Stimulated activated naive CD8-positive, alpha-beta T cell treated with anti-CD3 and anti-CD28 coated beads, Interleukin-15, Interleukin-2, amounts not matched to agents 100 ng/mL and 50 ng/mL, for 24 hours (primary cell): ENCODE measurements at regions not wholly inside any gene's neighbourhood (a gene's known extent, or its start where the extent isn't known, plus 50 kb on each side); places are given as distances from the start of the nearest gene placed in this dataset.

Source experiments
- H3K27ac Mint-ChIP-seq: one replicate; pipeline ENCODE4 v1.8.0; 2021; ENCODE audit warnings: mild to moderate bottlenecking, mixed read lengths
- H3K27me3 Mint-ChIP-seq: one replicate; pipeline ENCODE4 v1.8.0; 2021; ENCODE audit warnings: mixed read lengths
- H3K36me3 Mint-ChIP-seq: one replicate; pipeline ENCODE4 v1.8.0; 2021; ENCODE audit warnings: low read depth, mixed read lengths
- H3K4me1 Mint-ChIP-seq: one replicate; pipeline ENCODE4 v1.8.0; 2021; ENCODE audit warnings: low read depth, mixed read lengths
- H3K4me3 Mint-ChIP-seq: one replicate; pipeline ENCODE4 v1.8.0; 2021; ENCODE audit warnings: mild to moderate bottlenecking, mixed read lengths
- H3K9me3 Mint-ChIP-seq: one replicate; pipeline ENCODE4 v1.8.0; 2021; ENCODE audit warnings: mixed read lengths

DNA sequence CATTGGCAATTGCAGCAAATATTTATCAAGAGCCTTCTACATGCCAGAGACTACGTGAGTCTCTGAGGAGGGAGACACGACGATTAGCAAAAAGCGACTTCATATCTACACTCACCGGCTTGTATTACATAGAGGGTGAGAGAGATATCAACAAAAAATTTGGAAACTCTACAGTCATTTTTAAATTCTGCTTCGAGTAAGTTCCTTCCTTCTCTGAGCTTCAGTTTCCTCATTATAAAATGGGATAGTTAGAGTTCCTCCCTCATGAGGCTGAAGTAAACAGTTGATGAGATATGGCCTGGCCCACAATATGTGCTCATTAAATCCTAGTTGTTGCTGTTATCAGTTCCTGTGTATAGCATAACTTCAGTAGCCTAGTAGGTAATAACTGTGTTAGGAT, 64.1 kb upstream of the SIRPA start:
- Mint-ChIP-seq H3K36me3 (no peaks in the 10 kb centered on the region), H3K9me3 (no peaks in the 10 kb centered on the region), H3K27me3 (peaks cover 3% of the 10 kb centered on the region), H3K4me3 (no peak overlapping the region), H3K27ac (no peak overlapping the region), H3K4me1 (peaks cover 5% of the 10 kb centered on the region)

- no peaks in the 10 kb centered on the region for H3K36me3 Mint-ChIP-seq
- peaks cover 3% of the 10 kb centered on the region for H3K27me3 Mint-ChIP-seq
- H3K4me1 Mint-ChIP-seq = peaks cover 5% of the 10 kb centered on the region
- no peak overlapping the region for H3K4me3 Mint-ChIP-seq
- H3K9me3 Mint-ChIP-seq = no peaks in the 10 kb centered on the region
- H3K27ac Mint-ChIP-seq = no peak overlapping the region
Observed at GRCh38 chr20:1830240-1830639, 65.0 kb upstream of the SIRPA start.

DNA sequence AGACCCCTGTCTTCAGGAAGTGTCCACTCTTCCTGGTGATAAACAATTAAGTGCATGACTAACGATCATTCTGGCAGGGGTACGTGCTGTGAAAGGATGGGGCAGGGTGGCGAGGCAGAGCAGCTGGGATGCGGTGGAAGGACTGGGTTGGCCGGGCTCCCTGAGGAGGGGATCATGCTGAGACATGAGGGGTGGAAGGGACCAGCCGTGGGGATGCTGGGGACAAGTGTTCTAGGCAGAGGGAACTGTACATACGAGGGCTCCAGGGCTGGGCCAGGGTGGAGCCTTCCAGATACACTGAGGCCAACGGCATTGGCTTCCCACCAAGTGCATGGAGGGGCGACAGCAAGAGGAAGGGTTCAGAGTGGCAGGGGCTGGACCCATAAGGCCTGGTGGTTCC, 65.7 kb upstream of the SIRPA start:
- peaks cover 5% of the 10 kb centered on the region for H3K4me1 Mint-ChIP-seq
- H3K36me3 Mint-ChIP-seq = no peaks in the 10 kb centered on the region
- H3K27me3 Mint-ChIP-seq = peaks cover 3% of the 10 kb centered on the region
- no peak overlapping the region for H3K27ac Mint-ChIP-seq
- H3K9me3 Mint-ChIP-seq = no peaks in the 10 kb centered on the region
- H3K4me3 Mint-ChIP-seq = no peak overlapping the region

- Mint-ChIP-seq H3K4me3 (no peak overlapping the region), H3K27me3 (peaks cover 7% of the 10 kb centered on the region), H3K27ac (no peak overlapping the region), H3K4me1 (peaks cover 8% of the 10 kb centered on the region), H3K9me3 (peaks cover 8% of the 10 kb centered on the region), H3K36me3 (peaks cover 4% of the 10 kb centered on the region)
Observed at GRCh38 chr20:1828786-1829131, 66.4 kb upstream of the SIRPA start.

GRCh38 chr20:1827974-1828785, 67.0 kb upstream of the SIRPA start:
- Mint-ChIP-seq H3K36me3 (peaks cover 5% of the 10 kb centered on the region), H3K4me3 (no peak overlapping the region), H3K27me3 (peaks cover 7% of the 10 kb centered on the region), H3K4me1 (peaks cover 10% of the 10 kb centered on the region), H3K27ac (no peak overlapping the region), H3K9me3 (peaks cover 12% of the 10 kb centered on the region)

DNA sequence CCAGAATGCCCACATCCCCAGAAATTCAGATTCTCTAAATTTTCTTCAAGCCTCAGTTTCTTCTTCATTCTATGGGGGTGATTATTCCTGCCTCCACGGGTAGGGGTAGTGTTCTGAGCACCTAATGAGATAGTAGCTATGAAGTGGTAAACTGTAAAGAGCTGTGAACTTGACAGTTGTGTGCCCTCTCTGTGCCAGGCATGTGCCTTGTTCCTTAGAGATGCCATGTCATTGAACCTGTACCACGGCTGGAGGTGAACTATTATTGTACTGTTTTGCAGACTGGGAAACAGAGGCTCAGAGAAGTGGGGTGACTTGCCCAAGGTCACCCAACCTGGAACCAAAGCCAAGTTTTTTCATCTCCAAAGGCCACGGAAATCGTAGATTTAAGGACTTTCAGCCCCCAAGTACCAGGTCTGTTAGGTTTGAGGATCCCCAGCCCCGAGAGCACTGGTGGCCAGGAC, 67.7 kb upstream of the SIRPA start:
- H3K4me3 Mint-ChIP-seq = no peak overlapping the region
- H3K4me1 Mint-ChIP-seq = peaks cover 10% of the 10 kb centered on the region
- H3K36me3 Mint-ChIP-seq = peaks cover 5% of the 10 kb centered on the region
- peaks cover 7% of the 10 kb centered on the region for H3K27me3 Mint-ChIP-seq
- no peak overlapping the region for H3K27ac Mint-ChIP-seq
- peaks cover 13% of the 10 kb centered on the region for H3K9me3 Mint-ChIP-seq

DNA sequence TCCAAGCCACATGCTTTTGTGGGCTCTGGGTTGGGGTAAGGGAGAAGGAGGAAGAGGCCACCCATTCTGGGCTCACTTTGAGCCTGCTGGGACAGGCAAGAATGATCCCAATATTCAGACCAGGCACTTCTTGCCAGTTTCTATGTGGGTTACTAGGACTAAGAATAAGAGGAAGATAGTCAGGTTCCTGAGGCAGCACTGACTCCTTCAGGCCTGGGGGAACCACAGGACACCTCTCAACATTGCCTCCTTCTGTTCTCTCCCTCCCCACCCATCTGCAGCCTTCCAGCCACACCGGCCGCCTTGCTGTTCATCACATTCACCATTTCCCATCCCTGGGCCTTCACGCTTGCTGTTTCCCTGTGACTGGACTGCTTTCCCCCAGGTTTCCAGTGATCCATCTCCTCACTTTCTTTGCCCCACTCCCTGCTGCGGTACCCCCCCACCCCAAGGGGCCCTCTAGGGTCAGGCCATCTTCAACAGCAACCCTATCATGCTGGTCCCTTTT, 69.2 kb upstream of the SIRPA start:
- peaks cover 23% of the 10 kb centered on the region for H3K9me3 Mint-ChIP-seq
- no peak overlapping the region for H3K27ac Mint-ChIP-seq
- no peak overlapping the region for H3K4me3 Mint-ChIP-seq
- H3K27me3 Mint-ChIP-seq = peaks cover 14% of the 10 kb centered on the region
- peaks cover 15% of the 10 kb centered on the region for H3K36me3 Mint-ChIP-seq
- H3K4me1 Mint-ChIP-seq = peaks cover 10% of the 10 kb centered on the region

- Mint-ChIP-seq H3K9me3 (peaks cover 23% of the 10 kb centered on the region), H3K27ac (no peak overlapping the region), H3K27me3 (peaks cover 15% of the 10 kb centered on the region), H3K4me1 (peaks cover 10% of the 10 kb centered on the region), H3K4me3 (no peak overlapping the region), H3K36me3 (peaks cover 15% of the 10 kb centered on the region)
Observed at GRCh38 chr20:1825507-1825906, 69.7 kb upstream of the SIRPA start.

DNA sequence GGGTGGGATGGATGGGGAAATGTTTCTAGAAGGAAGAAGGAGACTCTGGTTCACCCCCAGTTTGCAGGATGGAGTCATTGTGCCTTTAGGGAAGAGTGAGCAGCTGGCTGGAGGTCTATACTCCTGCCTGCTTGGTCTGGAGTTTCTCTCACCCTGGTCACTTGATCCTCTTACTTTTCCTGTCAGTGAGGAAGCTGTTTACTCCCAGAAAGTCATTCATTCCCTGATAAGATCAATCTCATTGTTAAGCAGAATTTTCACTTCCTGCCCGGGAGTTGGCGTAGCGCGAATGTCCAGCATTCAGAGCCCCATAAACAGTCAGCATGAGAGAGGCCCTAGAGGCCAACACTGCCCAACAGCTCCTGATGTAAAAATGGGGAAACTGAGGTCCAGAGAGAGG, 70.4 kb upstream of the SIRPA start:
- Mint-ChIP-seq H3K36me3 (peaks cover 15% of the 10 kb centered on the region), H3K4me3 (no peak overlapping the region), H3K27me3 (peaks cover 20% of the 10 kb centered on the region), H3K4me1 (peaks cover 10% of the 10 kb centered on the region), H3K27ac (no peak overlapping the region), H3K9me3 (peaks cover 23% of the 10 kb centered on the region)

DNA sequence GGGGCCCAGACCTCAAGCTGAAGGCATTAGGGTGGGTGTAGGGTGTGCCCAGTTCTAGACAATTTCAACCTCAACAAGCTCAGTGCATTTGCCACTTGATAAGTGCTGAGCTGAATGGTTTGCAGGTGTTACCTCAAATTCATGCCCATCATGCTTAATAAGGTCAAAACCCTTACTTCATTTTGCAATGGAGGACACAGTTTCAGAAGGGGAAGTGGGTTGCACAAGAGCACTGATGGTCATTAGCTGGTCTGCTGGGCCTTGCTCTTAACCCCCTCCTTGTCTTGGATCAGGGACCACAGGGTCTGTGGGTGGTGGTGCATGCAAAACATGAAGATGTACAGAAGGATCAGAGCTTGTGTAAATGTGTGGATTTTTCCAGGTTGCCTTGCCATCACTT, 71.0 kb upstream of the SIRPA start:
- Mint-ChIP-seq H3K4me3 (no peak overlapping the region), H3K4me1 (peaks cover 10% of the 10 kb centered on the region), H3K9me3 (peaks cover 23% of the 10 kb centered on the region), H3K27me3 (peaks cover 21% of the 10 kb centered on the region), H3K36me3 (peaks cover 15% of the 10 kb centered on the region), H3K27ac (no peak overlapping the region)

DNA sequence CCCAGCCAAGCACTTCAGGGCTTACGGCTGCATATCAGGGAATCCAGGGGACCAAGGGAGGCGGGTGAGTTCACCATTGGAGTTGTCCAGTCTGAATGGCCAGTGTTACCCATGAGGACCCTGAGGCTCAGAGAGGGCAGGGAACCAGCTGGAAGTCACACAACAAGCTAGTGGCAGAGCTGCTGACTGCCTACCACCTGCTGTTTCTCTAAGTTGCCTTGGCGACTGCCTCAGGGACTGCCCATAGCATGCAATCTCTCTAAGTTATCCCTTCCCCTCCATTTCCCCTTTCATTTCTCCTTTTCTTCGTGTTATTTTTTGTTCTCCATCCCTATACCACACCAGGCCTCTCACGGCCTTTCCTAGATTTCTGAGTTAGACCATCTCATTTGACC, 71.8 kb upstream of the SIRPA start:
- Mint-ChIP-seq H3K4me3 (no peak overlapping the region), H3K27ac (no peak overlapping the region), H3K27me3 (peaks cover 27% of the 10 kb centered on the region), H3K36me3 (peaks cover 15% of the 10 kb centered on the region), H3K4me1 (peaks cover 13% of the 10 kb centered on the region), H3K9me3 (peaks cover 23% of the 10 kb centered on the region)

DNA sequence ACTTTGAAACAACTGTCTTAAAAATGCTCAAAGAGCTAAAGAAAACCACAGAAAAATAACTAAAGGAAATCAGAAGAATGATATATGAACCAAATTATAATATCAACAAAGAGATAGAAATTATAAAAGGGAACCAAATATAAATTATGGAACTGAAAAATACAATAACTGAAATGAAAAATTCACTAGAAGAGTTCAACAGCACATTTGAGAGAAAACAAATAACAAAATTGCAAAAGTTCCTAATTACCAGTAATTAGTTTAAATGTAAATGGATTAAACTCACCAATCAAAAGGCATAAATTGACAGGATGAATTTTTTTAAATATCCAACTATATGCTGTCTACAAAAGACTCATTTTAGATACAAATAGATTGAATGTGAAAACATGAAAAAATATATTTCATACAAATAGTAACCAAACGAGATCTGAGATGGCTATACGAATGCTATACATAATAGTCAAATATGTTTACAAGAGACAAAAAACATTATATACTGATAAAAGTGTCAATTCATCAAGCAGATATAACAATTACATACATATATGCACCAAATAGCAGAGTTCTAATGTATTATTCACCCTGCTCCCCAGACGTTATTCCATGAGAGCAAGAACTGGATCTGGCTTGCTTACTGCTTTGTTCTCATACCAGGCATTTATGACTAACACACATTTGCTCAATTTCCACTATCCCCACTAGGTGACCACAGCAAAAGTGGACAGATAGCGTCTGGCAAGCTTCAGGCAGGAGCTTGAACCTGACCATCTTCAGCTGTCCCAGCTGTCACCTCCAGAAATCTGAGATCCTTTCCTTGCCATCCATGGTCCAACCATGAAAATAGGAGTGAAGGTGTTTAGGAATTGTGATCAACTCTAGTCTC, 72.4 kb upstream of the SIRPA start:
- H3K36me3 Mint-ChIP-seq = peaks cover 15% of the 10 kb centered on the region
- peaks cover 15% of the 10 kb centered on the region for H3K4me1 Mint-ChIP-seq
- H3K27me3 Mint-ChIP-seq = peaks cover 33% of the 10 kb centered on the region
- peaks cover 23% of the 10 kb centered on the region for H3K9me3 Mint-ChIP-seq
- no peak overlapping the region for H3K4me3 Mint-ChIP-seq
- H3K27ac Mint-ChIP-seq = no peak overlapping the region

DNA sequence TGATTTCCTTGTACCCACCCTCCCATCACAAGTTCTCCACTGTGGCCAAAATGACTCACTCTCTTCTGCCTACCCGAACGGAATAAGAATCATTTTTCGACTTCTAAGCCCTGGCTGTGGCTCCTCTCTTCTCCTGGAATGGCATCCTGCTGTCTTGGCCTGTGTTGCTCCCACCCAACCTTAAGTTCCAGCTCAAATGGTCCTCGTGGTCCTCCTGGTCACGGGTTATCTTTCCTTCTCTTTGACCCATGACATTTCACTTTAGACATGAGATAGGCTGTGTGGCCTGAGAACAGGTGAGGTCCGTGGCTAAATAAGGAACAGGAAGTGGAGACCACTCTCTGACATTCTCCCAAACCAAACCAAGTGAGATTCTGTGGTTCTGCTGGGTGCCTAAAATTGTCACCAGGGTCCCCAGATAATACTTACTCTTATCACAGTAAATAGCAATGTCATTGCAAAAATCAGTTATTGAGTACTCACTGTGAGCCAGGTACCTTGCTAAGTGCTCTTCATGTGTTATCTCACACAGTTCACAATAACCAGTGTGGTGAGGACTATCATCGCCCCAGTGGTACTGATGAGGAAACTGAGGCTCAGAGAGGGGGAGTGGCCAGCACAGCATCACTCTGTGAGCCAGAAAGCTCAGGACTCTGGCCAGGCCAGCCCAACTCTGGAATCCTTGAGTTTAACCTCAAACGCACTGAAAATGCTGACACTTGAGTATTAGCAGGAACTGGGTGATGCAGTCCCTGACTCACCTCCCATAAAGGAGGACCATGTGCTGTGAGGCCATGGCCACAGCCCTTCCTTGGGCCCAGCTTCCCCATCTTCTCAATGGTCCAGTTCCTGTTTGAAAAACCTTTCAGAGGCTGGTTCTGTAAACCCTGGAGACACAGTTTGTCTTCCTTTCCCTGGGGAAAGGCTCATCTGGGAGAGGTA, 74.8 kb upstream of the SIRPA start:
- no peak overlapping the region for H3K4me3 Mint-ChIP-seq
- no peak overlapping the region for H3K27ac Mint-ChIP-seq
- peaks cover 43% of the 10 kb centered on the region for H3K27me3 Mint-ChIP-seq
- H3K9me3 Mint-ChIP-seq = peaks cover 23% of the 10 kb centered on the region
- H3K36me3 Mint-ChIP-seq = peaks cover 15% of the 10 kb centered on the region
- peaks cover 24% of the 10 kb centered on the region for H3K4me1 Mint-ChIP-seq

DNA sequence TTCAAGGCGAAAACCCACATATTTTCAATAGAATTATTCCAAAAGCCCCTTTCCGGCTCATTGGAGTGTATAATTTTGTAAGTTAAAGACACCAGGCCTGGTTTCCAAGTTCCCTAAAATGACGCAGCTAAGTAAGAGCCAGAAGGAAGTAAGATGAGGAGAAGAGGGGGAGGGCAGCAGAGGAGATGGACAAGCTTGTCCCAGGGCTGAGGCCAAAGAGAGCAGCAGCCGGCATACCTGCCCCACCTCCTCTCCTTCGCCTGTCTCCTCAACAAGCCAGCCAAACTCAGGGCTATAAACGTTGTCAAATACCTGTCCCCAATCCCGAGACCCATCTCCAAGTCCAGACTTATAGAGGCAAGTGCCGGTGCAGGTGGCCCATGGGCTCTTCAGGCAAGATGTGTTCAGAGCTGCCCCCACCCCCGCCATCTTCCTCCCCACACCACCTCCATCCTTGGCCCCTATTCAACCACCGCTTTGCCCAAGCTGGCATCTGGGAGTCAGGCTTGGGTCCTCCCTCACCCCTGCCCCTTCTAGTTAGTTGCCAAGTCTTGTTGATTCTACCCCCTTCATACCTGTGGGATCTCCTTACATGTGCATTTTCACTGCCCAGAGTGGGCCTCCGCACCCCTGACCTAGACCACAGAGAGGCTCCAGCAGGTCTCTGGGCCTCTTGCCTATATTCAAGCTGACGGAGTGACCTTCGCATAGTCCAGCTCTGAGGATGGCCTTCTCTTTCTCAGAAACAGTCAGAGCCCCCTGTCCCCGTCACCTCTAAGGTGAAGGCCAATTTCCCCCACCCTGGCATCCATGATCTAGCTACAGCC, 75.7 kb upstream of the SIRPA start:
- Mint-ChIP-seq H3K36me3 (peaks cover 15% of the 10 kb centered on the region), H3K27me3 (peaks cover 46% of the 10 kb centered on the region), H3K4me3 (no peak overlapping the region), H3K9me3 (peaks cover 23% of the 10 kb centered on the region), H3K27ac (no peak overlapping the region), H3K4me1 (peaks cover 24% of the 10 kb centered on the region)
